SK-N-SH (cell line): ENCODE measurements at regions not wholly inside any gene's neighbourhood (a gene's known extent, or its start where the extent isn't known, plus 50 kb on each side); places are given as distances from the start of the nearest gene placed in this dataset.

Source experiments
- CTCF ChIA-PET: fragments of 300-600, 350-600 bp; formaldehyde crosslinking; extraction: SDS; loops from one replicate; lab custom pipeline; 2021; lab: Yijun Ruan, JAX
- POLR2A ChIA-PET: fragments of 350-600 bp; sonication (Branson Sonifier 250); formaldehyde crosslinking; extraction: SDS; loops from one replicate; lab custom pipeline; 2020; ENCODE audit warnings: antibody characterized with exemption, inconsistent platforms; lab: Yijun Ruan, JAX
- DNase-seq: peaks from one replicate; pipeline ENCODE4 v3.0.0; 2012
- H2AFZ ChIP-seq: fragments of 200-600 bp; sonication (generic); 2 replicates; pipeline ENCODE4 v1.8.1; 2016; ENCODE audit warnings: antibody characterized with exemption, mild to moderate bottlenecking, low read depth
- H3F3A ChIP-seq: fragments of 200-600 bp; sonication (generic); replicated peaks from 2 replicates; pipeline ENCODE3; 2016; ENCODE audit warnings: antibody characterized with exemption, mild to moderate bottlenecking; ENCODE audit not compliant: insufficient read depth
- H3K27ac ChIP-seq, 2 experiments: fragments of 200-500 bp in 1 of 2; fragments of 200-600 bp in 1 of 2; sonication (Bioruptor generic) in 1 of 2; sonication (generic), shearing (Covaris generic) in 1 of 2; 2 replicates each; pipeline versions ENCODE4 v1.5.1 to v1.6.1; 2014 to 2016; ENCODE audit warnings: low read depth in 2 of 2, inconsistent platforms in 1 of 2, low read length in 1 of 2, mild to moderate bottlenecking in 1 of 2, mixed read lengths in 1 of 2
- H3K27me3 ChIP-seq: fragments of 200-600 bp; sonication (generic), shearing (Covaris generic); 2 replicates; pipeline ENCODE4 v1.6.1; 2016; ENCODE audit warnings: mixed run types; ENCODE audit not compliant: insufficient read depth
- H3K36me3 ChIP-seq, 2 experiments: fragments of 200-500 bp in 1 of 2; fragments of 200-600 bp in 1 of 2; sonication (Bioruptor generic) in 1 of 2; sonication (generic) in 1 of 2; replicated peaks in 1 of 2; 2 replicates each; pipeline versions ENCODE3 to v1.5.1; 2014 to 2016; ENCODE audit warnings: low read length in 1 of 2, mild to moderate bottlenecking in 1 of 2; ENCODE audit not compliant: insufficient read depth in 2 of 2, control insufficient read depth in 1 of 2
- H3K4me1 ChIP-seq, 2 experiments: fragments of 200-500 bp in 1 of 2; fragments of 200-600 bp in 1 of 2; sonication (Bioruptor generic) in 1 of 2; sonication (generic), shearing (Covaris generic) in 1 of 2; 2 replicates each; pipeline versions ENCODE4 v1.5.1 to v1.6.1; 2014 to 2016; ENCODE audit warnings: low read depth in 1 of 2, low read length in 1 of 2, mixed run types in 1 of 2; ENCODE audit not compliant: insufficient read depth in 2 of 2, control insufficient read depth in 1 of 2
- H3K4me2 ChIP-seq: fragments of 200-600 bp; sonication (generic), shearing (Covaris generic); 2 replicates; pipeline ENCODE4 v1.6.1; 2017; ENCODE audit warnings: mixed run types
- H3K4me3 ChIP-seq, 2 experiments: fragments of 200-500 bp in 1 of 2; fragments of 200-600 bp in 1 of 2; sonication (Bioruptor generic) in 1 of 2; sonication (generic), shearing (Covaris generic) in 1 of 2; 2 replicates each; pipeline versions ENCODE4 v1.5.1 to v1.8.1; 2014 to 2016; ENCODE audit warnings: low read depth in 2 of 2, inconsistent platforms in 1 of 2, low read length in 1 of 2, mild to moderate bottlenecking in 1 of 2, mixed read lengths in 1 of 2, moderate library complexity in 1 of 2
- H3K79me2 ChIP-seq: fragments of 200-600 bp; sonication (generic); 2 replicates; pipeline ENCODE4 v1.8.1; 2017; ENCODE audit warnings: mild to moderate bottlenecking; ENCODE audit not compliant: insufficient read depth
- H3K9ac ChIP-seq: fragments of 200-600 bp; sonication (generic); 2 replicates; pipeline ENCODE4 v1.6.1; 2017; ENCODE audit warnings: mixed run types
- H3K9me2 ChIP-seq: fragments of 200-600 bp; sonication (generic); 2 replicates; pipeline ENCODE4 v1.6.1; 2017; ENCODE audit warnings: mixed run types
- H3K9me3 ChIP-seq: fragments of 200-600 bp; sonication (generic); 2 replicates; pipeline ENCODE4 v1.6.1; 2017; ENCODE audit warnings: mixed run types, mild to moderate bottlenecking, moderate library complexity
- H4K20me1 ChIP-seq: fragments of 200-600 bp; sonication (generic); 2 replicates; pipeline ENCODE4 v1.6.1; 2017; ENCODE audit warnings: mild to moderate bottlenecking, mixed run types; ENCODE audit not compliant: insufficient read depth
- CHD2 ChIP-seq: fragments of 150-350 bp; IDR thresholded peaks from 2 replicates; pipeline ENCODE4 v1.6.1; 2018; ENCODE audit warnings: low read length; ENCODE audit not compliant: partially characterized antibody
- CTCF ChIP-seq: fragments of 200-600 bp; sonication (generic); IDR thresholded peaks from 2 replicates; pipeline ENCODE4 v1.6.1; 2017; ENCODE audit warnings: antibody characterized with exemption, mild to moderate bottlenecking, moderate library complexity
- ELF1 ChIP-seq: IDR thresholded peaks from 2 replicates; pipeline ENCODE4 v1.4.0; 2012
- EP300 ChIP-seq, 2 experiments: IDR thresholded peaks; 2 replicates each; pipeline versions ENCODE4 v1.4.0 to v1.6.1; 2012; ENCODE audit warnings: borderline replicate concordance in 1 of 2, low read depth in 1 of 2, low read length in 1 of 2
- FOSL2 ChIP-seq: IDR thresholded peaks from 2 replicates; pipeline ENCODE4 v1.4.0; 2012; ENCODE audit warnings: low read depth, mild to moderate bottlenecking, moderate library complexity, borderline replicate concordance
- FOXM1 ChIP-seq: IDR thresholded peaks from 2 replicates; pipeline ENCODE4 v1.4.0; 2012; ENCODE audit warnings: low read depth, mild to moderate bottlenecking
- GABPA ChIP-seq: IDR thresholded peaks from 2 replicates; pipeline ENCODE4 v1.4.0; 2012; ENCODE audit warnings: low read depth, mild to moderate bottlenecking
- GATA2 ChIP-seq: sonication (generic); formaldehyde crosslinking; IDR thresholded peaks from 2 replicates; pipeline ENCODE4 v1.5.0; 2020; ENCODE audit warnings: mild to moderate bottlenecking, missing genetic modification reagents
- MAX ChIP-seq: IDR thresholded peaks from 2 replicates; pipeline ENCODE4 v1.4.0; 2012; ENCODE audit warnings: low read depth
- MEF2A ChIP-seq: IDR thresholded peaks from 2 replicates; pipeline ENCODE4 v1.4.0; 2012; ENCODE audit warnings: low read depth, borderline replicate concordance
- MXI1 ChIP-seq: IDR thresholded peaks from 2 replicates; pipeline ENCODE4 v1.6.1; 2012; ENCODE audit warnings: mild to moderate bottlenecking, low read depth, low read length, improper control_type of control experiment
- NFIC ChIP-seq: IDR thresholded peaks from 2 replicates; pipeline ENCODE4 v1.4.0; 2012; ENCODE audit warnings: borderline replicate concordance
- PBX3 ChIP-seq: IDR thresholded peaks from 2 replicates; pipeline ENCODE4; 2012
- RCOR1 ChIP-seq: fragments of 150-350 bp; IDR thresholded peaks from 2 replicates; pipeline ENCODE4 v1.6.1; 2017; ENCODE audit warnings: antibody characterized with exemption, low read length
- SIN3A ChIP-seq: IDR thresholded peaks from 2 replicates; pipeline ENCODE4 v1.6.1; 2012; ENCODE audit warnings: low read depth, mild to moderate bottlenecking, low read length, moderate library complexity, borderline replicate concordance
- SMC3 ChIP-seq: IDR thresholded peaks from 2 replicates; pipeline ENCODE4 v1.6.1; 2012; ENCODE audit warnings: low read depth, low read length, improper control_type of control experiment
- TAF1 ChIP-seq: IDR thresholded peaks from 2 replicates; pipeline ENCODE4 v1.6.1; 2012; ENCODE audit warnings: low read depth, mild to moderate bottlenecking, low read length, moderate library complexity, borderline replicate concordance
- TCF12 ChIP-seq: IDR thresholded peaks from 2 replicates; pipeline ENCODE4 v1.4.0; 2012
- TEAD4 ChIP-seq: IDR thresholded peaks from 2 replicates; pipeline ENCODE4 v1.4.0; 2012; ENCODE audit warnings: mild to moderate bottlenecking, borderline replicate concordance; ENCODE audit not compliant: insufficient read depth
- YY1 ChIP-seq: IDR thresholded peaks from 2 replicates; pipeline ENCODE4 v1.4.0; 2012; ENCODE audit warnings: low read depth, mild to moderate bottlenecking
- ZBTB33 ChIP-seq: IDR thresholded peaks from 2 replicates; pipeline ENCODE4 v1.4.0; 2012; ENCODE audit warnings: low read depth, borderline replicate concordance
- WGBS: methylation state at CpG from one replicate; pipeline ENCODE4 v1.1.6; 2017; ENCODE audit warnings: low lambda C conversion rate; 5-methylcytosine and 5-hydroxymethylcytosine counted together
- TF ChIP-seq, protein P1 (sequence below): IDR thresholded peaks from 2 replicates; pipeline ENCODE4 v1.6.1; 2012; ENCODE audit warnings: mild to moderate bottlenecking, low read depth, low read length, moderate library complexity
- TF ChIP-seq, protein P2 (sequence below): fragments of 150-350 bp; IDR thresholded peaks from 2 replicates; pipeline ENCODE4 v1.6.1; 2017; ENCODE audit warnings: antibody characterized with exemption, low read length, low read depth, borderline replicate concordance

DNA sequence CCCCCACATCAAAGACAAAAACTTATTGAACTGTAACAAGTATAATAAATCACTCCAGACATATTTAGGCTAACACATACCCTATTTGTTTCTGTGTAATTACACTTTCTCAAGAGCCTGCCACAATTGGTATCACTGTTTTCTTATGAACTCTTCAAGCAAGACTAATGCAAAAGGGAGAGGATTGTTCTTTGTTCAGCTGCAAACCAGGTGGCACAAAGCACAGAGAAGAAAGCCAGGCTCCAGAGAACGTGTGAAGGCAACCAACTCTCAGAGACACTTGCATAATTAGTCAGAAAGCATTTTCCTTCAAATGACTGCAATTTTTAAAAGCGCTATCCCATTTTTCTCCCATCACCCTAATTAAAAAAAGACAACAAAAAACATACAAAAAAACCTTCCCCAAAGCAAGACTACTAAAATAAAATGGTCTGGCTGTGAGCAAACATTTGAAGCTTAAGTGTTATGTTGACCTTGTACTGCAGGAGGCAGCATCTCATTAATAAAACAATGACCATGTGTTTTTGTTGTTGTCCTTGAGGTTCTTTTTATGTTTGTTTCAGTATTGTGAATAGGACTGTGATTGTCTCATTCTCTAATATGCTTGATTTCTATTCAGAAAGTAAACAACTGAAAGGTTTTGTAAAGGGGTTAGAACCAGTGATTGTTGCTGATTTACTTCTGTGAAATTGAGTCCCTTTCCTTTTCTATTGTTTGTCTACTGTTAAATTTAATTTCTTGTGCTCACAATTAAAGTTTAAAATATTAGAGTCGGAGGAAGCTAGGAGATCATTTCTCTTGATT lies 452.7 kb upstream of the PDE3A start:
- Histone ChIP-seq H3K27ac (peak overlapping the region in 1 of 2 experiments; percentile 69; a peak in 2 of 4 replicates), H2AFZ (no peak overlapping the region), H3K27me3 (no peaks in the 10 kb centered on the region), H3K36me3 (no peaks in the 10 kb centered on the region), H3K4me3 (no peak overlapping the region; a peak in 1 of 4 replicates), H3K9me2 (no peaks in the 10 kb centered on the region), H3K9ac (no peak overlapping the region), H3K79me2 (no peaks in the 10 kb centered on the region), H3K4me1 (peaks cover 0 to 10% of the 10 kb centered on the region in 2 experiments; a peak in 2 of 4 replicates), H4K20me1 (no peaks in the 10 kb centered on the region), H3K4me2 (no peak overlapping the region), H3F3A (peaks cover 8% of the 10 kb centered on the region), H3K9me3 (no peaks in the 10 kb centered on the region)
- POLR2A ChIA-PET = interaction anchor here (1.8 kb wide), 1 partner anchor 452 kb away, joined by 5 read pairs; the partner anchor contains the start of gene PDE3A
- CTCF ChIA-PET = interaction anchor here (0.6 to 2.7 kb wide), 43 partner anchors 10 to 717 kb away, joined by 3 to 21 read pairs (median 4); no protein-coding TSS in a partner anchor
- DNase-seq = peak; percentile 27
- 58% methylated on average over 3 of the region's 3 CpGs for WGBS
- TF ChIP-seq, protein P1, sequence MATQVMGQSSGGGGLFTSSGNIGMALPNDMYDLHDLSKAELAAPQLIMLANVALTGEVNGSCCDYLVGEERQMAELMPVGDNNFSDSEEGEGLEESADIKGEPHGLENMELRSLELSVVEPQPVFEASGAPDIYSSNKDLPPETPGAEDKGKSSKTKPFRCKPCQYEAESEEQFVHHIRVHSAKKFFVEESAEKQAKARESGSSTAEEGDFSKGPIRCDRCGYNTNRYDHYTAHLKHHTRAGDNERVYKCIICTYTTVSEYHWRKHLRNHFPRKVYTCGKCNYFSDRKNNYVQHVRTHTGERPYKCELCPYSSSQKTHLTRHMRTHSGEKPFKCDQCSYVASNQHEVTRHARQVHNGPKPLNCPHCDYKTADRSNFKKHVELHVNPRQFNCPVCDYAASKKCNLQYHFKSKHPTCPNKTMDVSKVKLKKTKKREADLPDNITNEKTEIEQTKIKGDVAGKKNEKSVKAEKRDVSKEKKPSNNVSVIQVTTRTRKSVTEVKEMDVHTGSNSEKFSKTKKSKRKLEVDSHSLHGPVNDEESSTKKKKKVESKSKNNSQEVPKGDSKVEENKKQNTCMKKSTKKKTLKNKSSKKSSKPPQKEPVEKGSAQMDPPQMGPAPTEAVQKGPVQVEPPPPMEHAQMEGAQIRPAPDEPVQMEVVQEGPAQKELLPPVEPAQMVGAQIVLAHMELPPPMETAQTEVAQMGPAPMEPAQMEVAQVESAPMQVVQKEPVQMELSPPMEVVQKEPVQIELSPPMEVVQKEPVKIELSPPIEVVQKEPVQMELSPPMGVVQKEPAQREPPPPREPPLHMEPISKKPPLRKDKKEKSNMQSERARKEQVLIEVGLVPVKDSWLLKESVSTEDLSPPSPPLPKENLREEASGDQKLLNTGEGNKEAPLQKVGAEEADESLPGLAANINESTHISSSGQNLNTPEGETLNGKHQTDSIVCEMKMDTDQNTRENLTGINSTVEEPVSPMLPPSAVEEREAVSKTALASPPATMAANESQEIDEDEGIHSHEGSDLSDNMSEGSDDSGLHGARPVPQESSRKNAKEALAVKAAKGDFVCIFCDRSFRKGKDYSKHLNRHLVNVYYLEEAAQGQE = no peak
- TF ChIP-seq ZBTB33 = no peak
- no peak for TF ChIP-seq SIN3A
- no peak for TF ChIP-seq CHD2
- no peak for TF ChIP-seq RCOR1
- no peak for TF ChIP-seq GATA2 (CRISPR knock-in tag)
- no peak for TF ChIP-seq MEF2A
- no peak for TF ChIP-seq FOXM1
- peak; percentile 86 for TF ChIP-seq SMC3
- no peak for TF ChIP-seq EP300 (IDR thresholded peaks at IDR 0.05; ENCODE audit: borderline replicate concordance in 1 of 2, low read depth in 1 of 2, low read length in 1 of 2)
- TF ChIP-seq YY1 = no peak
- no peak for TF ChIP-seq TCF12
- no peak for TF ChIP-seq NFIC
- TF ChIP-seq MAX = 0 out of 2 replicates have a peak, but pooled peaks have one; percentile 35
- no peak for TF ChIP-seq FOSL2
- TF ChIP-seq ELF1 = no peak
- peak; percentile 84 for TF ChIP-seq CTCF
- peak; percentile 45; the same call in 1 of the 2 replicates for TF ChIP-seq MXI1
- TF ChIP-seq TEAD4 = no peak
- TF ChIP-seq GABPA = no peak
- no peak for TF ChIP-seq TAF1
- TF ChIP-seq PBX3 = no peak
- TF ChIP-seq, protein P2, sequence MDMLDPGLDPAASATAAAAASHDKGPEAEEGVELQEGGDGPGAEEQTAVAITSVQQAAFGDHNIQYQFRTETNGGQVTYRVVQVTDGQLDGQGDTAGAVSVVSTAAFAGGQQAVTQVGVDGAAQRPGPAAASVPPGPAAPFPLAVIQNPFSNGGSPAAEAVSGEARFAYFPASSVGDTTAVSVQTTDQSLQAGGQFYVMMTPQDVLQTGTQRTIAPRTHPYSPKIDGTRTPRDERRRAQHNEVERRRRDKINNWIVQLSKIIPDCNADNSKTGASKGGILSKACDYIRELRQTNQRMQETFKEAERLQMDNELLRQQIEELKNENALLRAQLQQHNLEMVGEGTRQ = no peak
